GM18909 (cell line): ENCODE measurements at regions not wholly inside any gene's neighbourhood (a gene's known extent, or its start where the extent isn't known, plus 50 kb on each side); places are given as distances from the start of the nearest gene placed in this dataset.
"Not testable (repeated sequence)": the region's sequence is repeated elsewhere in the genome, so short reads cannot be mapped to it uniquely, and the experiment has no call there.

Source experiments
- ATAC-seq: cut with Tn5 transposase; IDR thresholded peaks from one replicate; pipeline ENCODE4 v1.9.1; 2021; ENCODE audit warnings: mild to moderate bottlenecking; ENCODE audit not compliant: unreplicated experiment, poor library complexity

DNA sequence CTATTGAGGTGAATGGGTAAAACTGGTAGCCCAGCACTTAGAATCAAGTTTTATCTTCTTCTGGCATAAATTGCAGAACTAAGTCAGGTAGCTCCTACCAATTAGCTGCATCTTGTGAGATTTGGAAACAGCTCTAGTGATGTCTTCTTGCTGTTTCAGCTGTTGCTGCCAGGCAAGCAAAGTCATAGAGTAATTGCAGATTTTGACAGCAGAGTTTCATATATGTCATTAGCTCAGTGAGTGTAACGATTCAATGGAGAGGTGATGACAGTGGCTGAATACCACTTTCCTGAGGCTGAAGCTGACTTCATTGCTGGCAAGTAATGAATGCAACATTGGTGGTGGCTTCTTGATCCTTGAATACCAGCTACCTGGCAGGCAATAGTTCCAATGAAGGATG is 1109.7 kb upstream of the CDH18 start:
- ATAC-seq = no peak

- no peak for ATAC-seq
These were observed 1106.6 kb upstream of the CDH18 start for GRCh38 chr5:21094619-21095018.

DNA sequence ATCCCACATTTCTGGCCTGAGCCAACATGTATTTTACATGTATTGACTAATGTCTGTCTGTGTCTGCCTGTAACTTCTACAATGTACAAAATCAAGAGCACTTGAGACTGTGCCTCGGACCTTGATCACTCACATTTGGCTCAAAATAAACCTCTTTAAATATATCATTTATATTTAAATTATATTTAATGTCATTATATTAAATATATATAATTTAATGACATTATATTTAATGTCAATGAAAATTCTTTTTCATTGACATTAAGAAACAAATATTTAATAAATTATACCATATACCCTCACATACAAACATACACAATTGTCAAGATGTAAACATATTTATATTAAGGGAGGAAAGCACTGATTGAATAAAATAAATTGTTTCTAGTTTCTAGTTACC is 1099.8 kb upstream of the CDH18 start:
- ATAC-seq = no peak

GRCh38 chr5:21085791-21086190 is 1097.8 kb upstream of the CDH18 start:
- no peak for ATAC-seq

GRCh38 chr5:21071986-21072385 is 1084.0 kb upstream of the CDH18 start:
- ATAC-seq = no peak

DNA sequence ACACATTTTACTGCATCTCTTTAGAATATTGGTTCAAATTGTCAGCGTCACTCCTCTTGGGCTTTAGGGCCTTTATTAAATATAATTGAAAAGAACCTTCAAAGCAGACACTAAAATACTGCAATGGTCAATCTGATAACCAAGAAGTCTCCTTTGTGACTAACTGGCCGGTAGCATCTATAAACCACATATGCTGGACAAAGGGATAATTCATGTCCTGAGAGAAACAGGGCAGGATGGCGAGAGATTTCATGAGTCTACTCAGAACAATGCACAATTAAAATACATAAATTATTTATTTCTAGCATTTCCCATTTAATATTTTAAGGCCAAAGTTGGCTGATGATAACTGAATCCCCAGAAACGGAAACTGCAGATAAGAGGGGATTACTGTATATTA is 1083.4 kb upstream of the CDH18 start:
- no peak for ATAC-seq

DNA sequence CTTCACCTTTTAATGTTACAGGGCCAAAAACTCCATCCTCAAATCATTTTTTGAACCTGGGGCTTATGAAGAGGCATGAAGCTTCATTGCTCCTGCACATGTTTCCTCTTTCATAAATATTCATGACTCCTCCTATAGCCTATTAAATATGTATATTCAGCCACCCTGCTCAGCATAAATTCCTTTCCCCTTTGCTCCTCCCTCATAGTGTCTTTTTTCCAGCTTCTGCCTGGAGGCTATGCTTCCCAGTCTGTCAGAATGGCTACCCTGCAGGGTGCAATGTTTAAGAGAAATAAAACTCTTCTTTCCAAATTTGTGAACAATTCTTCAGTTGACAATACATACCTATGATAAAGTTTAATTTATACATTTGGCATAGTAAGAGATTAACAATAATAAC is 1082.9 kb upstream of the CDH18 start:
- no peak for ATAC-seq

DNA sequence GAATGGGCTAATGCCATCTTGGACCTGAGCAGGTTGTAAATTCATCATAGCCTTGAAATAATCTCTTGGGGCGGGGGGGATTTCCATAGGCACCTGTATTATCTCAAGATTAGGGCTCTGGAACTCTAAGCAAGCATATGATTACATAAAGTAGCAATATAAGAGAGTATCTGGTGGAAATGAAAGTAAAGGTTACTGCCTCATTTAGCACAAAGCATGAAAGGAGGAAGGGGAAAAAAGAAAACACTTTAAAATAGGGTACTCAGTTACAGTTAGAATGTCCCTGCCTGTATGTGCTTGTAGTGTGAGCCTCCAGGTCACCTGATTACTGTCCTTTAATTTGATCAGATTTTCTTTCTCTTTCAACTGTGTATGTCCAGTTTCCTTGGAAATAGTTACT is 1079.7 kb upstream of the CDH18 start:
- no peak for ATAC-seq

DNA sequence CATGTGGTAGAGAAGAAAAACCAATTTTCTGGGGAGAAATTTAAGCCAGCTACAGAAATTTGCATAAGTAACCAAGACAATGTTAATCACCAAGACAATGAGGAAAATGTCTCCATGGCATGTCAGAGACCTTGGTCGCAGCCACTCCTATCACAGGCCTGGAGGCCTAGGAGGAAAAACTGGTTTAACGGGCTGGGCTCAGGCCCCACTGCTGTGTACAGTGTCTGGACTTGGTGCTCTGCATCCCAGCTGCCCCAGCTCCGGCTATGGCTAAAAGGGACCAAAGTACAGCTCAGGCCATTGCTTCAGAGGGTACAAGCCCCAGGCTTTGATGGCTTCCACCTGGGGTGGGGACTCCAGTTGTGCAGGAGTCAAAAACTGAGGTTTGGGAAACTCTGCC is 1075.1 kb upstream of the CDH18 start:
- ATAC-seq = no peak

DNA sequence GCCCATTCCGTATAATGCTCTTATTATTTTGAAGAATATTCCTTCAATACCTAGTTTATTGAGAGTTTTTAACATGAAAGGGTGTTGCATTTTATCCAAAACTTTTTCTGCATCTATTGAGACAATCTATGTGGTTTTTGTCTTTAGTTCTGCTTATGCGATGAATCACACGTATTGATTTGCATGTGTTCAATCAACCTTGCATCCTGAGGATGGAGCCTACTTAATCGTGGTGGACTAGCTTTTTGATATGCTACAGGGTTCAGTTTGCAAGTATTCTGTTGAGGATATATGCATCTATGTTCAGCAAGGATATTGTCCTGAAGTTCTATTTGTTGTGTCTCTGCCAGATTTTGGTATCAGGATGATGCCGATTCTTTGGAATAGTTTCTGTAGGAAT is 1070.3 kb upstream of the CDH18 start:
- peak; percentile 98 for ATAC-seq

DNA sequence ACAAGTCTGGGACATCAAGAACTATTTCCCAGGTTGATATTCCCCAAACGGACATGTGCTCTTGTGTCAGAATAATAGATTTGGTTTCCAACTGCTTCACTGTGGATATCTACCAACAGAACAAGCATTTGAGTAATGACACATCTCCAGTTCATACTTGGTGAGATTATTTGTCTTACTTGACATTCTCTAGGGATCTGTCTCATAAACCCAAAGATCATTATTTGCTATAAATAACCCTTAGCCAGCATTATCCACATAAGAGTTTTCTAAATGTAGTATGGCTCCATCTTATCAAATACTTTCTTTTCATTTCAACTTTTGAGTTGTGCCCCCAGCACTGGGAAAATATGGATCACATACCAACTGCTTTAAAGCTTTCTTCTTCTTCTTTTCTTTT is 1063.9 kb upstream of the CDH18 start:
- no peak for ATAC-seq

DNA sequence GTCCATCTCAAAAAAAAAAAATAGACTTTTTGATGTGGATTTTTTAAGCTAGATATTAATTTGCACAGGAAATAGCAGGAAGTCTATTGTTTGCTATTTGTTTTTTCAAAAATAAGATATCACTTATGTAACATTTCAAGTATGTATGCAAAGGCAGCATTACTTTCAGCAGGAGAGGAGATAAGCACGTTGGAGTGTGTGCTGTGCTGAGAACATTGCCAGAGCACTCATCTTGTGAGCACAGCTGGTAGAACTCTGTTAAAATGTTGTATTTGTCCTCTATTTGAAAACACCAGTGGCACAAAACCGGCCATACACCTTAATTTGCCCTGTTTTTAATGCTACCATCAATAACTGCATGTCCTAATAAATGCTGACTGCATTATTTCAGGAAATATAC is 1061.9 kb upstream of the CDH18 start:
- ATAC-seq = no peak

GRCh38 chr5:21030981-21031380 is 1043.0 kb upstream of the CDH18 start:
- ATAC-seq = no peak

DNA sequence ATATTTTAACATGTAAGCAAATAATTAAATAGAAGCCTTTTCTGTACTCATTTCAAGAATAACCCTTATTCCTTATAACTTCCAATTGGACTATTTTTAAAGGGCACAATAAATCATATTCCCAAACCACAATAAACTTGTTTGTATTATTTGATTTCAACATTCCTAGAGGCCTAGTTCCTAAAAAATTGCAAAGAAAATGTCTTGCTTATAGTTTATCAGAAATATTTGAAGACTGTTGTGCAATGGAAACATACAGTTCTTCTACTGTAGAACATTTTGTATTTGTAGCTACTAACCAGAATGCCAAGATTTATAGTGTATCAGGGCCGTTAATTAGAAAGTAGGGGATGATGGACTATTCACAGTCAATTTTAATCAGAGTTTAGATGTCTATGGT is 1037.0 kb upstream of the CDH18 start:
- no peak for ATAC-seq

GRCh38 chr5:21013237-21013636 is 1025.2 kb upstream of the CDH18 start:
- no peak for ATAC-seq

GRCh38 chr5:21007781-21008180 is 1019.8 kb upstream of the CDH18 start:
- no peak for ATAC-seq

GRCh38 chr5:20988933-20989332 is 1000.9 kb upstream of the CDH18 start:
- not testable (repeated sequence) for ATAC-seq

- no peak for ATAC-seq
These were observed 997.8 kb upstream of the CDH18 start for GRCh38 chr5:20985754-20986153.

GRCh38 chr5:20974426-20974825 is 986.4 kb upstream of the CDH18 start:
- ATAC-seq = no peak

- peak; percentile 51 for ATAC-seq
These were observed 984.5 kb upstream of the CDH18 start for GRCh38 chr5:20972419-20972925.

GRCh38 chr5:20959347-20959746 is 971.3 kb upstream of the CDH18 start:
- no peak for ATAC-seq

- no peak for ATAC-seq
These were observed 970.6 kb upstream of the CDH18 start for GRCh38 chr5:20958641-20959040.

GRCh38 chr5:20956134-20956533 is 968.1 kb upstream of the CDH18 start:
- no peak for ATAC-seq
